Stimulated activated CD8-positive, alpha-beta memory T cell treated with anti-CD3 and anti-CD28 coated beads, Interleukin-2, amount 100 ng/mL, for 1 hour (primary cell): ENCODE measurements at regions not wholly inside any gene's neighbourhood (a gene's known extent, or its start where the extent isn't known, plus 50 kb on each side); places are given as distances from the start of the nearest gene placed in this dataset.
"Not testable (repeated sequence)": the region's sequence is repeated elsewhere in the genome, so short reads cannot be mapped to it uniquely, and the experiment has no call there.

ENCODE experiments used
- DNase-seq, 2 donors: peaks; one replicate each; pipeline ENCODE4 v3.0.0-alpha.2; 2020; ENCODE audit warnings: low read depth in 2 of 2

DNA sequence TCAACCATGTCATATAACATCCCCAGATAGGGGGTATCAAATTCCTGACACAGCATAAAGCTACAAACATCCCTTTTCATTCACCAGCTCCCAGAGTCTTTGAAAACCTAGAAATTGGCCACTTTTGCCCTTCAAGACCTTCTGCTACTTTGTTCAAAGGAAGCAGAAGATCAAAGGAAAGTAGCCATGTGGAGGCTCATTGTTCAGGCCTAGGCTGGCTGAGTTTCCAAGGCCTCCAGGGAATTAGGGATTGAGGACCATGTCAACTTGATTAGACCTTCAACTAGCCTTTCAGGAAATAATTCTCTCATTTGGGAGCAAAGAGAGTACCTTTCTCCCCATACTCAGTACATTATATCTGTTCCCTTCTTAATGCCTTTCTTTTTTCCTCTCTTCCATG, 66.8 kb upstream of the ATXN3L start:
- no peak for DNase-seq

DNA sequence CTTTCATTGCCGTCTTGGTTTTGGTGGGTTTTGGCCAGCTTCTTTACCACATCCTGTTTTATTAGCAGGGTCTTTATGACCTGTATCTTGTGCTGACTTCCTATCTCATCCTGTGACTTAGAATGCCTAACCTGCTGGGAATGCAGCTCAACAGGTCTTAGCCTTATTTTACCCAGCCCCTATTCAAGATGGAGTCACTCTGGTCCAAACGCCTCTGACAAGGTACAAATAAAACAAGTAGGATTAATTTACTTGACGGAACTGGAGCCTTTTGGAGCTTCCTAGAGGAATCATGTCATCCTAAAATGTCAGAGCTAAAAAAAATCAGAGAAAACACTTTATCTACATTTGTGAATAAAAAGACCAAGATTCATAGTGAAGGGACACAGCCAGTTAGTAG, 66.2 kb upstream of the ATXN3L start:
- no peak for DNase-seq

DNA sequence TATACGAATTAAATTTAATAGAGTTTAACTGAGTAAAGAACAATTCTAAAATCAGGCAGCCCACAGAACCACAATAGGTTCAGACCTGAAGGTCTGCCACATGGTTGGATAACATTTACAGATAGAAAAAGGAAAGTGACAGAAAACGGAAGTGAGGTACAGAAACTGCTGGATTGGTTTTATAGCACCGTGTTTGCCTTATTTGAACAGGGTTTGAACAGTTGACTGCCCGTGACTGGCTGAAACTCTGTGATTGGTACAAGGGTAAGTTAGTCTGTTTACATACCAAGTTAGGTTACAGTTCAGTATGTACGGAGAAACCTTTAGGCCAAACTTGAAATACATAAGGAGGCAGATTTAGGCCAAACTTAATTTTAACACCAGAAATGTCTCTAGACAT, 64.1 kb upstream of the ATXN3L start:
- DNase-seq = no peak

DNA sequence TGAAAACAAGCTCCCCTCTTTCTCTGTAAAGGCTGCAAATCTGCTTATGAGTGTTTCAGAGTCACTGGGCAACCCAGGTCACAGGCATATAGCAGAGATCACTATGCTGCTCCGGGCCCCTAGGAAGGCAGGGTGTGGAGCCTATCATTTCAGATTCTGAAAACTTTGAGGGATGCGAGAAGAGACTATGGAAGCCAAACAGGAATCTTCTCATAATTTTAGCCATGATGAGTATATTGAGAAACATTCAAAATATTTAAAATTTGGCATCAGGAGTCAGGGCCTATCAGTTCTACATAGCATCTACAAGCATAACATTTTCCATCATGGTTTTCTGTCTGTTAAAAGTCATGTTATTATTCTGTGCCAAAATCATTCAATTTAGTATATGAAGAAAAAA, 61.7 kb upstream of the ATXN3L start:
- no peak for DNase-seq

DNA sequence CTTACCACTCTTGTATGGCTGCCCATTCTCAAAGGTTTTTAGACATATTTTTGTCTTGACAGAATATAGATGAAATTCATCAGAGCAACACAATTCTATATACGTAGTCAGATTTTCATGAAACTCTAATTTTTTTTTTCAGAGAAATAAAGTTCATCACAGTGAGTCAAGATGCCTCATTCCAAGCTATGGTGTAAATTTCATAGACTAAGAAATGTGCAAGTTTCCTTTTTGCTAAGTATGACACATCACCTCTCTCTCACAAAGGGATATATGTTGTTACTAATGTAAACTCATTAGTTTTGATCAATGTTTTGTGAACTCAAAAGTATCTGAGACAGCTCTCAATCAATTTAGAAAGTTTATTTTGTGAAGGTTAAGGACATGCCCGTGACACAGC, 60.4 kb upstream of the ATXN3L start:
- no peak for DNase-seq

DNA sequence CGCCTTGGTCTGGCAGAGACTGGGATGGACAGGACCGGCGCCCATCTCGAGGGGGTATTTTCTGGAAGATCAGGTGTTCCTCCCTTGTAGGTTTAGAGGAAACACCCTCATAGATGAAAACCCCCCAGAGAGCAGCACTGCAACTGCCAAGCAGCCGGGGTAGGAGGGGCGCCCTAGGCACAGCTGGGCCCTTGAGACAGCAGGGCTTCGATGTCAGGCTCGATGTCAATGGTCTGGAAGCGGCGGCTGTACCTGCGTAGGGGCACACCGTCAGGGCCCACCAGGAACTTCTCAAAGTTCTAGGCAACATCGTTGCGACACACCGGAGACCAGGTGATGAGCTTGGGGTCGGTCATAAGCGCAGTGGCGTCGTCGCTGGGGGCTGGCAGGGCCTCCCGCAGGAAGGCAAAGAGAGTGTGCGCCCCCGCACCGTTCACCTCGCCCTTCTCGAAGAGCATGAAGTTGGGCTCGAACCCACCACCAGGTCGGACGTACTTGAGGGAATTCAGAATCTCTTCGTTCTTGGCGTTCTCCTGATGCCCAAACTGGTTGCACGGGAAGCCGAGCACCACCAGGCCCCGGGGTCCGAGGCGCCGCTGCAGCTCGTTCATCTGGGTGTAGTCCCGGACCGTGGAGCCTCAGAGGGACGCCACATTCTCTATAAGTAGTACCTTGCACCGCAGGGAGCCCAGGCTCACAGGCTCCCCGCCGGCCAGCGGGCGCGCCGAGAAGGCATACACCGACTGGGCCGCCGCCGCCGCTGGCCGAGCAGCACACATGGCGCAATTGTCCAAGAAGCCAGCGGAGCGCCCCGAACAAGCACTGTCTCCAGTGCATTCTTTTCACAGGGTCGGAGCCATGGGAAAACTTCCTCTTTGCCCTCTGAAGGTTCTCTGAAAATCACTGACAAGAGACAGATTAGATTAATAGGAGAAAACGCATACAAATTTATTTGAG, 59.0 kb upstream of the ATXN3L start:
- not testable (repeated sequence) for DNase-seq

DNA sequence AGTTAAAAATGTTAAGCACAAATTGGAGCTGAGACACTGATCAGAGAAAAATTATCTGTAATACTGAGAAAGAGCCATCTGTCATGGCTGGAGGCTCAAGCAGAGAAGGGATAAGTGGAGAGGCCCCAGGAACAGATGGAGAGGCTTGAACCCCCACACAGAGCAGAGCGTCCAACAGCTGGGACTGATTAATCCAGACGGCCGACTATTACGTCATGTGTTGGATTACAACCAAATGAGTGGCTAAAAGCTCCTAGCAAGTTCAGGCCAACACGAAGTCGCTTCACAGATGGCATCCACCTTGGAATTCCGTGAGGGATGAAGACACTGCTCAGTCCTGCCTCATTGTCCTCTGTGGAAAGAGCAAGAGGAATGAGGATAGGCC, 57.7 kb upstream of the ATXN3L start:
- DNase-seq = no peak

DNA sequence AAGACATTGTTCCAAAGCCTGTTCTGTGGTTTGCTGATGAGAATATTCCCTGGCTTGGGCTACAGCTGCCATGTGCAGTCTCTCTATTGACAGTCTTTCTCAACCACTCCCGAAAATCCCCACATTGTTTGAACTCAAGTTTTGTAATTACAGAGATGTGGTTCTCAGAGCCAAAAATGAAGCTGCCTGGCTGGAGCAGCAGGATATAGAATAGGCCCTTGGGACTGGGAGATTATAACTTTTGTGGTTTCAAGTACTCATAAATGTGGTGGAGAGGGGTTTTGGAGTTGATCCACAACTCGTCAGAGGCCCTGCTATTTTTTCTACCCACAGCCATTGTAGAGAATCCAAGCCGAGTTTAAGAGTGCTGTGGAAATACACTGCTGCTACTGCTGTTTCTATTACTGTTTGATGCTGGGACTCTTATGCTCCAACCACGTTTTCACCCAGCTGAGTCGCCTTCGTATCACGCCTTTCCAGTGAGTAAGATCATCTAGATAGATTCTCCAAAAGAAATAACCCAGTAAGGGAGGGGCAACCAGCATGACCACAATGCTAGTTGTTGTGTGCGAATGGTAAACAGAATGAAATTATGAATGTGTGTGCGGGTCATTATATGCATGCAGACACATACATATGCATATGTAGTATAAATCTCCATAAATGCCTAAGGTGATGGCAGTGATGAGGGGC, 57.1 kb upstream of the ATXN3L start:
- DNase-seq = no peak

DNA sequence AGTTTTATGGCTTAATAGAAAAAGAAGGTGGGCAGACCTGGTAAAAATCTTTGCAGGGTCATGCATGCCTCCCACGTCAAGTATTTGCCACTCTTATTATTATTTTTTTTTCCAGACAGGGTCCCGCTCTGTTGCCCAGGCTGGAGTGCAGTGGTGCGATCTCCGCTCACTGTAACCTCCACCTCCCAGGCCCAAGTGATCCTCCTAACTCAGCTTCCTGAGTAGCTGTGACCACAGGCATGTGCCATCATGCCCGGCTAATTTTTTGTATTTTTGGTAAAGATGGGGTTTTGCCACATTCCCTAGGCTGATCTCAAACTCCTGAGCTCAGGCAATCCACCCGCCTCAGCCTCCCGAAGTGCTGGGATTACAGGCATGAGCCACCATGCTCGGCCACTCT, 55.7 kb upstream of the ATXN3L start:
- not testable (repeated sequence) for DNase-seq

DNA sequence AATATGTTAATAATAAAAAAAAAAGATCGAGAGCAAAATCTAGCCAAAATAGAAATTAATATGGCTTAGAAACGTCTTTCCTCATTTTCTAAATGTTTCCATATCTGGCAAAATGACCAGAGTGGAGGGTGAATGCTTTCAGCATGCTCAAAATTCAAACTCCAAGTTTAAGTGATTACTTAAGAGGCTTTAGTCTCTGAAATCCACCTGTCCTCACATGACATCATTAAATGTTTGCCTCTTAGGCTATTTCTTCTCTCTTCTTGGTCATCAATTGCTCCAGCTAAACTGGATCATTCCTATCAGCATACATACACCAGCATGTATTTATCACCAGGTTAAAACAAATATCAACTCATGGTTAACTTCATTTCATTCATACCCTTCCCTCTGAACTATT, 54.5 kb upstream of the ATXN3L start:
- no peak for DNase-seq

DNA sequence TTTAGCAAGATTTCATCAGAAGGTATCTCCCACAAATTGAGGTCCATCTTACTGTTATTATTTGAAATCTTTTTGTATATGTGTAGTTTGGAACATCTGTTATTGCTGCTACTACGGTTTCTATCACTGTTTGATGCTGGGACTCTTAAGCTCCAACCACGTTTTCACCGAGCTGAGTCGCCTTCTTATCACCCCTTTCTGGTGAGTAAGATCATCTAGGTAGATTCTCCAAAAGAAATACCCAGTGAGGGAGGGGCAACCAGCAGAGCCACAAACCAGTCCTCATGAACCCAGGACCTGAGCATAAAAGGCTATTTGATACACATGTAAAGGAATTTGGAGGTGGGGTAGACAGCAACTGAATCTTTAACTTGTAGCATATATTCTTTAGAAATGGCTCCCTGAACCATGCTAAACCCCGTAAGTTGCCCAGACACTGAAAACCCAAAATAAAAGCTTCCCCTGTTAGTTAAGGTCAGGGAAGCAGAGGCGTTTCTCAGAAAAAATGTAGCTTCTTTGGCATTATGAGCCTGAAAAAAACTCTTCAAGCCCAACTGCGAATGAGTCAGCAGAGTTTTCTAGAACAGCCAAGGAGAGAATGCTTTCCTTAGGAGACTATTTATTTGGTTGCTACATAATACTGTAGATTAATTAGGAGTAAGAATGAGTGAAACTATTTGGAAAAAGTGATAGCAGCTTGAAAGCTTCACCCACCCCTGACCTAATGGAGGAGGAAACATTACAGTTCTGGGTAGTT, 53.8 kb upstream of the ATXN3L start:
- DNase-seq = no peak

DNA sequence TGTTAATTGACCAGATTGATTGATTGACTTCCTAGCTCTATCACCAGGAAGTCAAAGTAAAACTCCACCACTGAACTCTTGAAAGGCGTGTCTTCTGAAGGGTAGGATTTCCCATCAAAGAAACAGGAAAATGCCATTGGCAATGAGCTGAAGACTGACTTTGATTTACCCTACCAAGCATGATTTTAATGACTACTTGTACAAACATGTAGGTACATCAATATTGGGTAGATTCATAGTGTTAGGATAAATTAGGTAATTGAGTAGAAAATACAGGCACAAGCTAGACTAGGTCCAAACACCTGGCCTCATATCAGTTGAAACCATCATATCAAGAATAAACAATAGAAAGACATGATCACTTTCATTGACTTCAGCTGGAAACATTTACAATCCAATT, 53.2 kb upstream of the ATXN3L start:
- DNase-seq = no peak

DNA sequence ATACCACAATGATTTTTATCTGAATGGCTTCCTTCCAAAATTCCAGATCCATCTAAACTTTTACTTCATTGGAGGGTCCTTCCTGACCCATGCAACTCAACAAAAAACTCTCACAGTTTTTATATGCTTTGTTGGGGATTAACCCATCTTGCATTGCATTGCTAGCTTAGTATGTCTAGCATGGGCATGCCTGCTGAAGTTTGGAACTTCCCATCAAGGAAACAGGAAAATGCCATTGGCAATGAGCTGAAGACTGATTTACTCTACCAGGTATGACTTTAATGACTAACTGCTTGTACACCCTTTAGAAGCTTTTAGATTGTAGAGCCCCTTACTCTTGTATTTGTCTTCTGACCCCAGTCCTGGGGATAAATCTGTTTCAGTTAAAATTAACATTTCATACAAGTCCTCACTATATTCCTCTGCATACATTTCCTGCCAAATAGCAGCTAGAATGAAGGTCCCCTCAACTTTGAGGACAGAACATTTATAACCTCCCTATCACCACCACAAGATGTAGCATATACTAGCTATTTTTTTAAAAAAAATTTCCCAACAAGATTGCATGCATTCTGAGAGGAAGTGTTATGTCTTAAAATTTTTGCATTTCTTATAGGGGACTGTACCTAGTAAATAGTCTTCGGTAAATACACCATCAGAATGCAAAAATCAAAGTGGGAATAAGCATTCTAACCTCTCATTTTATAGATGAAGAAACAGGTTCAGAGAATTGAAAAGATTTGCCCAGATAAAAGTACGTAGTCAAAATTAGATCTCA, 52.5 kb upstream of the ATXN3L start:
- no peak for DNase-seq

DNA sequence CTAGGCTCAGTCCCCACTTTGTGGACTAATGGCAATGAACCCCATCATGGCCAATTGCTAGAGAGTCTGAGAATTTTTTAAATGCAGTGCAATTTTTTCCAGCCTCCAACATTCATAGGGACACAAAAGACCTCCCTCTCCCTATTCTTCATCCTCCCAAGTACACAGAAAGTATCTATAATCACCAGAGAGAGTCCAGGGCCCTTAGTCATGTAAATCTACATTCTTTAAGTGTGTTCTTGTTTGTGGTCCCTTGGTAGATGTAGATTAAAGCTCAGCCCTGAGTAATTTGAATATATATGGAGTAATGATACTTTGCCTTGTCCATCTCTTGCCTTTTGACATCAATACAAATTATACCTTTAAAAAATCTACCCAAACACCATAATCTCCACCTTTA, 51.3 kb upstream of the ATXN3L start:
- no peak for DNase-seq

DNA sequence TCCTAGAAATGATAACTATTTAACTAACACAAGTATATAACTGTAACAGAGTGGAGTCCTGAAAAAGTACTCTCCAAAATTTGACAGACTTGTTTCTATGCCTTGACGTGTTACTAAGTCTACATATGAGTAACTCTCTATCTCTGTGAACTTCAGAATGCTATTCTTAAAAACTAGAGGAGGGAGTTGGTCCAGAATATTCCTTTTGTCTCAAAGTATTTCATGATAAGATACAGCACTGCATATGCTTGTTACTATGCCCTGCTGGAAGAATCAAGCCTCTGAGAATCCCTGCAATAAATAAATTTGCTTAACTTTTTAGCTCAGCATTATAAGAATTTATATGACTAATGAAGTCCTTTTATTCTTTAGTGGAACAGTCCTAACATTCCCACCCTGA, 50.9 kb upstream of the ATXN3L start:
- DNase-seq = no peak
